ENCODE measurements at regions not wholly inside any gene's neighbourhood (a gene's known extent, or its start where the extent isn't known, plus 50 kb on each side); places are given as distances from the start of the nearest gene placed in this dataset.

DNA sequence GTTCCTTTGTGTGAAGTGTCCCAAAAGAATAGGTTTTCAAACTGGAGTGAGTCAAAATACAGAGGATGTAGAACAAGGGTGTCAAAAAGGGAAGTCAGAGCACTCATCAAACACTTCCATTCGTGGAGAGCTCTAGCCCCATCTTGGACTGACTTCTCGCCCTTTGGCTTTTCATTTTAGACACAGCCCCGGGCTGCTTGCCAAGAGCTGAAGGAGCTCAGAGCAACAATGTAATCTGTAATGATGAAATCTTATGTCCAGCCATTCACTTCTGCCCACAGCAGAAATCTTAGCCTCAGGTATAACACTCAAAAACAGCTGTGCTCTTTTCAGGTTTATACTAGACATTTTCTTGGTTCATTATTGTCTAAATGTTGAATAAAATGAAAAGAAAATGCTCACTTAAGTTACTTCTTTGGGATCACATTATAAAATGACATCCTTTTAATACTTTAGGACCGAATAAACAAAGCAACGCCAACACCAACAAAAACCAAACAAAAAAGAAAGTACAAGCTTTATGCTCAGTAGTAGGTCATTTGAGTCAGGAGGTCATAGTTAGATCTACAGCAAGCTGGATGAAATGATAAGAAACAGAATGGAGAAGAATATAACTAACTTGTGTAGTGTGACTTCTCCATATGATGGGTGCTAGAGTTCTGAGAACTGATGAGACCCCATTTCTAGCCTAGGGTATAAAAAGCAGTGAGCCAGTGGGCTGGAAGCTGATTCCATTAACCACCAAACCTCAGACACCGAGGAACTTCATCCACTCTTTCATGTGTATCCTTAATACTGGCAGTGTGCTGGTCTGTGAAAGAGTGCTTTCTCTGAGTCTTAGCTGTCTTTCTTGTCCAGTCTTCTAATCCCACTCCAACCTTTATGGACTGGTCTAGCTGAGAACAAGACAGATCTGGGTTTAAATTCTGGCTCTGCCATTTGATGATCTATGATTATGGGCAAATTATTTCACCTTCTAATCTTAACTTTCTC lies 131.8 kb upstream of the SLC7A14 start:
- TF ChIP-seq POLR2AphosphoS5 (IDR thresholded peaks at IDR 0.05) (no peak), POLR2A (IDR thresholded peaks at IDR 0.05) (no peak)
- TF ChIP-seq, protein P1, sequence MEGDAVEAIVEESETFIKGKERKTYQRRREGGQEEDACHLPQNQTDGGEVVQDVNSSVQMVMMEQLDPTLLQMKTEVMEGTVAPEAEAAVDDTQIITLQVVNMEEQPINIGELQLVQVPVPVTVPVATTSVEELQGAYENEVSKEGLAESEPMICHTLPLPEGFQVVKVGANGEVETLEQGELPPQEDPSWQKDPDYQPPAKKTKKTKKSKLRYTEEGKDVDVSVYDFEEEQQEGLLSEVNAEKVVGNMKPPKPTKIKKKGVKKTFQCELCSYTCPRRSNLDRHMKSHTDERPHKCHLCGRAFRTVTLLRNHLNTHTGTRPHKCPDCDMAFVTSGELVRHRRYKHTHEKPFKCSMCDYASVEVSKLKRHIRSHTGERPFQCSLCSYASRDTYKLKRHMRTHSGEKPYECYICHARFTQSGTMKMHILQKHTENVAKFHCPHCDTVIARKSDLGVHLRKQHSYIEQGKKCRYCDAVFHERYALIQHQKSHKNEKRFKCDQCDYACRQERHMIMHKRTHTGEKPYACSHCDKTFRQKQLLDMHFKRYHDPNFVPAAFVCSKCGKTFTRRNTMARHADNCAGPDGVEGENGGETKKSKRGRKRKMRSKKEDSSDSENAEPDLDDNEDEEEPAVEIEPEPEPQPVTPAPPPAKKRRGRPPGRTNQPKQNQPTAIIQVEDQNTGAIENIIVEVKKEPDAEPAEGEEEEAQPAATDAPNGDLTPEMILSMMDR (IDR thresholded peaks at IDR 0.05) = no peak

Measured in breast epithelium (tissue), 3 donors.